PC-9 (cell line): ENCODE measurements at regions not wholly inside any gene's neighbourhood (a gene's known extent, or its start where the extent isn't known, plus 50 kb on each side); places are given as distances from the start of the nearest gene placed in this dataset.

Source experiments
- BruUV-seq: library from RNA; stranded (reverse); fragments of 400-500 nt; replicated peaks from 2 replicates; lab custom pipeline; 2021; lab: Mats Ljungman, UMichigan
- CTCF ChIA-PET: fragments of 300-600 bp; sonication (Branson Sonifier 250); formaldehyde crosslinking; loops from one replicate; lab custom pipeline; 2022; ENCODE audit warnings: antibody characterized with exemption; lab: Charles Lee
- POLR2A ChIA-PET: fragments of 300-600 bp; sonication (Branson Sonifier 250); formaldehyde crosslinking; loops from one replicate; lab custom pipeline; 2022; ENCODE audit warnings: antibody characterized with exemption; ENCODE audit not compliant: unreplicated experiment; lab: Charles Lee
- DNase-seq, 2 experiments: peaks; one replicate each; pipeline versions ENCODE4 v3.0.0 to v3.0.0-alpha.2; 2015 to 2022; ENCODE audit warnings: mixed read lengths in 1 of 2
- H2AFZ ChIP-seq: fragments of 200-600 bp; sonication (generic); 2 replicates; pipeline ENCODE4 v1.8.1; 2017; ENCODE audit warnings: antibody characterized with exemption
- H3F3A ChIP-seq: fragments of 200-600 bp; sonication (generic); 2 replicates; pipeline ENCODE4 v1.8.1; 2017; ENCODE audit warnings: antibody characterized with exemption, mild to moderate bottlenecking, low read depth; ENCODE audit not compliant: insufficient read depth
- H3K27ac ChIP-seq: fragments of 200-600 bp; sonication (generic); 2 replicates; pipeline ENCODE4 v1.6.1; 2016; ENCODE audit warnings: mixed run types
- H3K27me3 ChIP-seq: fragments of 200-600 bp; sonication (generic); 2 replicates; pipeline ENCODE4 v1.6.1; 2016; ENCODE audit warnings: low read depth, mixed run types; ENCODE audit not compliant: insufficient read depth
- H3K36me3 ChIP-seq: fragments of 200-600 bp; sonication (generic); 2 replicates; pipeline ENCODE4 v1.6.1; 2016; ENCODE audit warnings: low read depth, mixed run types
- H3K4me1 ChIP-seq: fragments of 200-600 bp; sonication (generic); replicated peaks from 2 replicates; pipeline ENCODE4 v1.6.1; 2016; ENCODE audit warnings: mixed run types; ENCODE audit not compliant: insufficient read depth
- H3K4me2 ChIP-seq: fragments of 200-600 bp; sonication (generic); 2 replicates; pipeline ENCODE4 v1.6.1; 2017; ENCODE audit warnings: mixed run types
- H3K4me3 ChIP-seq: fragments of 200-600 bp; sonication (generic); 2 replicates; pipeline ENCODE4 v1.6.1; 2016; ENCODE audit warnings: mixed run types
- H3K79me2 ChIP-seq: fragments of 200-600 bp; sonication (generic); 2 replicates; pipeline ENCODE4 v1.6.1; 2017; ENCODE audit warnings: low read depth, mixed run types
- H3K9me2 ChIP-seq: fragments of 200-600 bp; sonication (generic); 2 replicates; pipeline ENCODE4 v1.8.1; 2017; ENCODE audit warnings: mild to moderate bottlenecking; ENCODE audit not compliant: insufficient read depth
- H3K9me3 ChIP-seq: fragments of 200-600 bp; sonication (generic); 2 replicates; pipeline ENCODE4 v1.8.1; 2016; ENCODE audit warnings: low read depth; ENCODE audit not compliant: insufficient read depth
- H4K20me1 ChIP-seq: fragments of 200-600 bp; sonication (generic); 2 replicates; pipeline ENCODE4 v1.8.1; 2017; ENCODE audit not compliant: insufficient read depth
- EZH2 ChIP-seq: fragments of 200-600 bp; sonication (generic); IDR thresholded peaks from 2 replicates; pipeline ENCODE4 v1.8.0; 2017; ENCODE audit warnings: antibody characterized with exemption, low read depth
- intact Hi-C: fragments of 100-400 bp; cut with micrococcal nuclease; formaldehyde crosslinking; loops from one replicate; pipeline ENCODE4 v1.10.0; 2022; ENCODE audit not compliant: unreplicated experiment
- TF ChIP-seq, protein P1 (sequence below): fragments of 200-600 bp; sonication (generic); conservative IDR thresholded peaks from 2 replicates; pipeline ENCODE4 v1.6.1; 2017; ENCODE audit warnings: mixed run types, antibody characterized with exemption, mild to moderate bottlenecking, moderate library complexity

DNA sequence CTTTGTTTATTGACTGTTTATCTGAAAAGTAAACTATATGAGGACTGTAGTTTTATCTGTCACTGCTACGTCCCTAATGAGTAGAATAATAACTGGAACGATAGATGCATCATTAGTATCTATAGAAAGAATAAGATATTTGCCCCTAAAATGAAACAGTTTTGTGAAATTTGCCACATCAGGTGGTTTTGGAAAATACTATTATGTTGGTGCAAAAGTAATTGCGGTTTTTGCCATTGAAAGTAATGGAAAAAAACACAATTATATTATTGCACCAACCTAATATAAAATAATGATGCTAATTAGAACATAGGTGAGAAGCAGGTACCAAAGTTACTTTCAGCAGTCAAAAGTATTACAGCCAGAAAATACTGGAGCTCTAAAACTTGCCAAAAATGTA lies 158.3 kb downstream of the PABPC4L start:
- Histone ChIP-seq H4K20me1 (no peaks in the 10 kb centered on the region), H3K27ac (no peak overlapping the region), H3F3A (no peaks in the 10 kb centered on the region), H3K4me1 (no peaks in the 10 kb centered on the region), H2AFZ (no peak overlapping the region), H3K9me3 (no peaks in the 10 kb centered on the region), H3K4me2 (no peak overlapping the region), H3K9me2 (no peaks in the 10 kb centered on the region), H3K79me2 (no peaks in the 10 kb centered on the region), H3K36me3 (no peaks in the 10 kb centered on the region), H3K4me3 (no peak overlapping the region), H3K27me3 (no peaks in the 10 kb centered on the region)
- ChIA-PET CTCF (no interaction called here), POLR2A (interaction anchor here (0.7 kb wide), 1 partner anchor 20 kb away, joined by 5 read pairs; no protein-coding TSS in a partner anchor)
- no peak for DNase-seq
- intact Hi-C loops = no loop called here
- TF ChIP-seq, protein P1, sequence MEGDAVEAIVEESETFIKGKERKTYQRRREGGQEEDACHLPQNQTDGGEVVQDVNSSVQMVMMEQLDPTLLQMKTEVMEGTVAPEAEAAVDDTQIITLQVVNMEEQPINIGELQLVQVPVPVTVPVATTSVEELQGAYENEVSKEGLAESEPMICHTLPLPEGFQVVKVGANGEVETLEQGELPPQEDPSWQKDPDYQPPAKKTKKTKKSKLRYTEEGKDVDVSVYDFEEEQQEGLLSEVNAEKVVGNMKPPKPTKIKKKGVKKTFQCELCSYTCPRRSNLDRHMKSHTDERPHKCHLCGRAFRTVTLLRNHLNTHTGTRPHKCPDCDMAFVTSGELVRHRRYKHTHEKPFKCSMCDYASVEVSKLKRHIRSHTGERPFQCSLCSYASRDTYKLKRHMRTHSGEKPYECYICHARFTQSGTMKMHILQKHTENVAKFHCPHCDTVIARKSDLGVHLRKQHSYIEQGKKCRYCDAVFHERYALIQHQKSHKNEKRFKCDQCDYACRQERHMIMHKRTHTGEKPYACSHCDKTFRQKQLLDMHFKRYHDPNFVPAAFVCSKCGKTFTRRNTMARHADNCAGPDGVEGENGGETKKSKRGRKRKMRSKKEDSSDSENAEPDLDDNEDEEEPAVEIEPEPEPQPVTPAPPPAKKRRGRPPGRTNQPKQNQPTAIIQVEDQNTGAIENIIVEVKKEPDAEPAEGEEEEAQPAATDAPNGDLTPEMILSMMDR = no peak
- no peak for TF ChIP-seq EZH2
- BruUV-seq = no TSS peak

DNA sequence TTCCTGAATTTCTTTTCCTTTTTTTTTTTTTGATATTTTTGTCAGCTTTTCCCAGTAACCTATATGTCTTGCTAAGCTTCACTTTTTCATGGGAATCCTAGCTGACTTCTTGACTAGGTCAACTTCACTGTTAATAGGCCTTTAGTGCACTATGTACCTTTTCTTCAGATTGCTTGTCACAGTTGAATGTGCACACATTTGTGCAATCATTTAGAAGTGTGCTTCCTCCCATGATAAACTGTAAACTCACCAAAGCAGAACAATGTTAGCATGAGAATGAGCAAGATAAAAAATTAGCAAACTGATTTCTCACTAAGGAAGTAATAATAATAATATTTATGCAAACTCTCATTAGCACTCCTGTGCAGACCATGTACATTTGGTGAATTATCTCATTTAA lies 173.2 kb downstream of the PABPC4L start:
- Histone ChIP-seq H3K79me2 (no peaks in the 10 kb centered on the region), H3K27me3 (no peaks in the 10 kb centered on the region), H3K36me3 (no peaks in the 10 kb centered on the region), H3K4me1 (no peaks in the 10 kb centered on the region), H3K9me3 (no peaks in the 10 kb centered on the region), H3K9me2 (no peaks in the 10 kb centered on the region), H4K20me1 (no peaks in the 10 kb centered on the region), H3K4me3 (no peak overlapping the region), H2AFZ (no peak overlapping the region), H3K4me2 (no peak overlapping the region), H3K27ac (no peak overlapping the region), H3F3A (no peaks in the 10 kb centered on the region)
- no TSS peak for BruUV-seq
- TF ChIP-seq EZH2 = no peak
- TF ChIP-seq, protein P1 = no peak
- ChIA-PET POLR2A (no interaction called here), CTCF (no interaction called here)
- DNase-seq = no peak
- intact Hi-C loops = no loop called here

DNA sequence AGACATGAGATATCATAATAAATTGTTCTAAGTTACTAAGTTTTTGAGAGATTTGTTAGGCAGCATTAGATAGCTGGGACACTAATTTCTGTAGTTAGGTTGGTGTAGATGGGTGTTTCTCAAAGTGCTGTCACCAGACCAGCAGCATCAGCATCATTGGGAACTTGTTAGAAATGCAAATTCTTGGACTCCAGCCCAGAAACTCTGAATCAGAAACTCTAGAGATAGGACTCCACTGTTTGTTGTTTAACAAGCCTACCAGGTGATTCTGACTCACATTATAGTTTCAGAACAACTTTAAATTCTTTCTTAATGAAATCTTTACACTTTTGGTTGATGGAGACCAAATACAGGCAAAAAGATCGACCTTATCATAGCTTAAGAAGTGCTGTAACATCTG lies 173.7 kb downstream of the PABPC4L start:
- H3K4me2 ChIP-seq = no peak overlapping the region
- no peak for TF ChIP-seq EZH2
- TF ChIP-seq, protein P1 = no peak
- intact Hi-C loops = no loop called here
- no peaks in the 10 kb centered on the region for H3K79me2 ChIP-seq
- H4K20me1 ChIP-seq = no peaks in the 10 kb centered on the region
- H3K9me3 ChIP-seq = no peaks in the 10 kb centered on the region
- no peak overlapping the region for H3K4me3 ChIP-seq
- peak in 1 of 2 experiments; percentile 8 for DNase-seq
- no peaks in the 10 kb centered on the region for H3K27me3 ChIP-seq
- no peaks in the 10 kb centered on the region for H3F3A ChIP-seq
- POLR2A ChIA-PET = no interaction called here
- no peaks in the 10 kb centered on the region for H3K4me1 ChIP-seq
- no peak overlapping the region for H2AFZ ChIP-seq
- no peaks in the 10 kb centered on the region for H3K9me2 ChIP-seq
- CTCF ChIA-PET = no interaction called here
- no TSS peak for BruUV-seq
- no peaks in the 10 kb centered on the region for H3K36me3 ChIP-seq
- no peak overlapping the region for H3K27ac ChIP-seq
